HUDEP-2 (cell line): ENCODE measurements at regions not wholly inside any gene's neighbourhood (a gene's known extent, or its start where the extent isn't known, plus 50 kb on each side); places are given as distances from the start of the nearest gene placed in this dataset.
"Not testable (repeated sequence)": the region's sequence is repeated elsewhere in the genome, so short reads cannot be mapped to it uniquely, and the experiment has no call there.

Experiments used
- DNase-seq, 76 experiments: peaks; one replicate each; lab custom pipeline; 2025; ENCODE audit not compliant: unreplicated experiment in 76 of 76; lab: John Stamatoyannopoulos, UW

- no peak for DNase-seq
Measured at GRCh38 chr1:55314740-55315139, 99.6 kb upstream of the USP24 start.

DNA sequence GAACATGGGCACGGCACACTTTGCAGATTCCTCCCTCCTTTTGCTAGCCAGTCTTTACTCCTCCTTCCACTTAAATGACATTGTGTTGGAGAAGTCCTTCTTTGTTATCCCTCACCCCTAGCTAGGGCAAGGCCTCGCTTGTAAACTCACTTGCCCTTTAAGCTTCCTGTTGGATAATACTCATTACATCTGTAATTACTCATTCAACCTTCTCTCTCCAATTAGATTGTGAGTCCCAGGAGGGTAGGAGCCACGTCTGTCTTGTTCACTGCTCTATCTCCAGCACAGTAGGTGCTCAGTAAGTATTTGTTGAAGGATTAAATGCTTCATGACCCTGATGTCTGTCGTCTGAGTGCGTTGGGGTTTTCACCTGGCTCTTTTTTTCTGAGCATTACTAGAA is 98.7 kb upstream of the USP24 start:
- no peak for DNase-seq

- DNase-seq: no peak
Measured at GRCh38 chr1:55311979-55312378, 96.8 kb upstream of the USP24 start.

DNA sequence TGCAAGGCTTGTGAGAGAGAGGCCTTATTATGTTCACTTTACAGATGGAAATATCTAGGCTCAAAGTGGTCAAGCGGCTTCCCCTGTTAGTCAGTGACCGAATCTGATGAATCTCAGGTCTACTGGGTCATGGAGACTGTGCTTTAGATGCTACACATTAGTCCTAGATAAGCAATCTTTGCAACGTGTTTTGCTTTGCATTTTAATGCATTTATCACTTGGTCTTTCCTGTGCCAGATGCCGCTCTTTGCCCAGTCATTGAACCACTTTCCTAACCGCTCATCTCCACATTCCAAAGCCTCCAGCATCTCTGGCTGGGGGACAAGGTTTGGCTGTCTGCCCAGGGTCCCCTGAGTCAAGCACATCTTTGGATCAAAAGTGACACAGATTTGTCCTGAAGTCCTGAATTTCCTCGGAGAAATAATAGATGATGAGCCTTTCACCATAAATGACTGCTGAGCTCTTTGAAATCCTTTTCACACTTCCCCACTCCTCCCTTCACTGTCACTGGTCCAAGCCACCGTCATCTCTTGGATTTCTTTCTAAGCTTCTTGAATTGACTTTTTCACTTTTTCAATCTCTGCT is 96.0 kb upstream of the USP24 start:
- no peak for DNase-seq

DNA sequence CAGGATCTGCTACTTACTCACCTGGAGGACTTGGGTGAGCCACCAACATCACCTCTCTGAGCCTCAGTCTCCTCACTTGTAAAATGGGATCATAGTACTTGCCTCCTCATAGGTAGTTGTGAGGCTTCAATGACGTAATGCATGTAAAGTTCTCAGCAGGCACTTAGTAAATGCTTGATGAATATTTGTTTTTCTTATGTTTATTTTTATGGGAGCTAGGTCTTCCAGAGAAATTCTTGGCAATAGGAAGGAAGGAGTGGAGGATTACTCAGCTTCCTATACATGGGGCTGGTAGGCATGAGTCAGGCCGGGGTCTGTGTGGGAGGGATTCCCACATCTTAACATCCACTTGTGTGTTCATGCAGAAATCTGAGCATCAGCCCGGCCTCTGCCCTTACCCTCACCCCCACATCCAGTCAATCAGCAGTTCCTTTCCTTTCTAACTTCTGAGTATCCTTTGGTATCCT is 95.4 kb upstream of the USP24 start:
- no peak for DNase-seq

GRCh38 chr1:55309786-55310504 is 94.8 kb upstream of the USP24 start:
- no peak for DNase-seq

DNA sequence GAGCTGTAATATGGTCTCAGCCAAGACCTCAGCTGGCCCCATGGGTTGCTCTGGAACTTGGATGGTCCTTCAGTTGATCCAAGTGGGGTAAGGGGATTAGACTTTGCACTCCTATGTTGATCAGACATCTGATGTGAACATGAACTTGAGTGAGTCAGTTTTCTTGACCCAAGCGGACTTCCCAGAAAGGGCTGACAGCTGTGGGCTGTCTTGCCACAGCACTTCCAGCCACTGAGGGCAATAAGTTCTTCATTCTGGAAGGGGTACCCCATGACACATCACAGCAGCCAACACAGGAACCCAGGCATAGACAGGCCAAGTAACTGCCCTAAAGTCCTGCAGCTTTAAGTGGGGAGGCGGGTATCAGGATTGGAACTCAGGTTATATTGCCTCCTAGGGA is 93.9 kb upstream of the USP24 start:
- no peak for DNase-seq

- DNase-seq: no peak
Measured at GRCh38 chr1:55305735-55306134, 90.6 kb upstream of the USP24 start.

GRCh38 chr1:55304229-55304740 is 89.1 kb upstream of the USP24 start:
- no peak for DNase-seq

GRCh38 chr1:55302972-55303371 is 87.8 kb upstream of the USP24 start:
- no peak for DNase-seq

DNA sequence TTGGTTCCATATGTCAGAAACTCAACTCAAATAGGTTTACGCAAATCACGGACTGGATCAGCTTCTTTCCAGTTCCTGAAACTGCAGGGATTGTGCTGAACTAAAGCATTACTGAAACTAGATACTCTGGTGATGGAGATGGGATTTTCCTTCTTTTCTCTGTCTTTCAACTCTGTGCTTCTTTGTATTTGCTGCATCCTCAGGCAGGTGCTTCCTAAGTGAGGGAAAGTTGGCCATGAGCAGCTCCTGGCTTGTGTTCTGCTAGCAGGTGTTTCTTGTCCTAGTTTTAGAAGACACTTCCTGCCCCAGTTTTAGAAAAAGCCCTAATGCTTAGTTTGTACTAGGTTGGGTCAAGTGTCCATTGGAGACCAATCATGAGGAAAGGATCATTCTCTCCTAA is 86.7 kb upstream of the USP24 start:
- DNase-seq: no peak

- DNase-seq: no peak
Measured at GRCh38 chr1:55300975-55301374, 85.8 kb upstream of the USP24 start.

- DNase-seq: no peak
Measured at GRCh38 chr1:55298167-55298894, 83.2 kb upstream of the USP24 start.

DNA sequence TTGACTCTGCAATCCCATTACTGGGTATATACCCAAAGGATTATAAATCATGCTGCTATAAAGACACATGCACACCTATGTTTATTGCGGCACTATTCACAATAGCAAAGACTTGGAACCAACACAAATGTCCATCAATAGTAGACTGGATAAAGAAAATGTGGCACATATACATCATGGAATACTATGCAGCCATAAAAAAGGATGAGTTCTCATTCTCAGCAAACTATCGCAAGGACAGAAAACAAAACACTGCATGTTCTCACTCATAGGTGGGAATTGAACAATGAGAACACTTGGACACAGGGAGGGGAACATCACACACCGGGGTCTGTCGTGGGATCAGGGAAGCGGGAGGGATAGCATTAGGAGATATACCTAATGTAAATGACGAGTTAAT is 81.1 kb upstream of the USP24 start:
- DNase-seq: not testable (repeated sequence)

DNA sequence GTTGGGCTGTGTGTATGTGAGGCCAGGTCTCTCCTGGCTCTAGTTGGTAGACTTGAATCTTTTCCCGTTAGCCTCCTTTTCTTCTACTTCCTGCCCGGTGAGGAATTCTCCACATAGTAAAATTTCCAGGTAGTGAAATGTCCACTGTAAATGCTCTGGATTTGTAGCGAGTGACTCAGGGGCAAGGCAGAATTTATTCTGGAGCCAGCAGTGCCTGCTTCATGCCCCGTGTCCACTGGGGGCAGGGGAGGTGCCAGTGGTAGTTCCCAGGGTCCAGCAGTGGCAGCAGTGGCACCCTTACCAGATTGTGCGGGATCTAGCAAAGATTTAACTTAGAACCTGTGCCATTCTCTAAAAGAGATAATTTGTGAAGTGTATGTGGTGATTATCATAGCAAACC is 74.5 kb upstream of the USP24 start:
- DNase-seq: no peak

- no peak for DNase-seq
Measured at GRCh38 chr1:55289042-55289441, 73.9 kb upstream of the USP24 start.

DNA sequence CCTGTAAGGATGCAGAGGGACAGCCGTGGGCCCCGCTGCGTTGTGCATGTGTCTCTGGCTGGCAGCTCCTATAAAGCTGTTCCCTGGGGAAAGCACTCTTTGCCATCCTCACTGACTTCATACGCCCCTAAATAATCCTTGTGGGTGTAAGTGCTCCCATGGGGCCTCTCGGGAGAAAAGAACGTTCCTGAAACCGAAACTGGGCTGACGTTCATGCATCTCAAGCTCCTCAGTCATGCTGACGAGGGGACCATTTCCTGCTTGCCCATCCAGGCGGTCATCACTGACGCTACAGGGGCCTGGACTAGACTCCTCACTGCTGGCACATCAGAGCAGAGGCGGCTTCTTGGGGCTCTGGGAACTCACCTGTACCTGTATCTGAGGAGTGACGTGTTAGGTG is 73.1 kb upstream of the USP24 start:
- DNase-seq: no peak

DNA sequence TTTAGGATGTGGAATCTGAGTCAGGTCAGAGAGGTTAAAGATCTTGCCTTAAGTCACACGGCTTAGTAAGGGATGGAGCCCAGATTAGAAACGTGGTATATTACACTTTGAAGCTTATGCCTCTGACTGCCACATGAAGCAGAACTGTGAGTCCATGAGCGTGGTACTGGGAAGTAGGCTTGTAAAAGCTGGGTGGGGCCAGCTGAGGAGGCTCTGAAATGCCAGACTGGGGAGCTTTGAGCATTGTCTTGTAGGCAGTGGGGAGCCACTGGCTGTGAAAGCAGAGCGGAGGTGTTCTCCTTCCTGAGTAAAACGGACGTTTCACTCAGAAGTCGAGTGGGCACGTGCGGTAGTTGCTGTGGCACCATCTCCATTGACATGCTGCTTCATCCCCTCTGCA is 72.6 kb upstream of the USP24 start:
- no peak for DNase-seq

DNA sequence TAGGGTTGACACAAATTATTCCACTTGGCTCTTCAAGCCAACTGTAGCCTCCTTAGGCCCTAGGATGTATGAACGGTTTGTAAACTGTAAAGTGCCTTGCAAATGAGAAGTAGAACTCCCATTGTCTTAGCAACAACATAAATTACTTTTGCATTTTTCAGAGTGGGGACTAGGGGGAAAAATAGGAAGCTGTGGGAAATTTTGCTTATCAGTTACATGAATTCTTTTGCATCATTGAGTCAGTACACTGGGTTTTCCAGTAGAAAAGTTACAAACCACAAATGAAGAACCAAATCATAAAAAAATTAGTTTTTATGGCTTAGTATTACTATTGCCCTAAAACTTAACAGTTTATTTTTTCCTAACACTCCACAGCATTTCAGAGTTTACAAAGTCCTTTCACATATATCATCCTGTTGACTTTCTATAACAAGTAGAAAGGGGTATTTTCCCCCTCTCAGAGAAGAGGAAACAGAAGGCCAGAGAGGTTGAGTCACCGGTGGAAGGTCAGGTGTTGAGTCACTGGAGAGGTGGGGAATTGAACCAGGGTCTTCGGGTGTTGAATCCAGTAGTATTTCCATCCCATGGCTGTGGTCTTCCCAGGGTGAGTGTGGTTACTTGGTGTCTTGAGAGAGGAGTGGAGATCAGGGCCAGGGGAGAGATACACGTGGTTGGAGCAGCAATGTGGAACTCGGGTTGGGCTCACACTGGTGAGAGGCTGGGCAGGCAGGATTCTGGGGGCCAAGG is 71.9 kb upstream of the USP24 start:
- no peak for DNase-seq

- DNase-seq: peak in 1 of 76 experiments; percentile 6
Measured at GRCh38 chr1:55285834-55286233, 70.7 kb upstream of the USP24 start.

DNA sequence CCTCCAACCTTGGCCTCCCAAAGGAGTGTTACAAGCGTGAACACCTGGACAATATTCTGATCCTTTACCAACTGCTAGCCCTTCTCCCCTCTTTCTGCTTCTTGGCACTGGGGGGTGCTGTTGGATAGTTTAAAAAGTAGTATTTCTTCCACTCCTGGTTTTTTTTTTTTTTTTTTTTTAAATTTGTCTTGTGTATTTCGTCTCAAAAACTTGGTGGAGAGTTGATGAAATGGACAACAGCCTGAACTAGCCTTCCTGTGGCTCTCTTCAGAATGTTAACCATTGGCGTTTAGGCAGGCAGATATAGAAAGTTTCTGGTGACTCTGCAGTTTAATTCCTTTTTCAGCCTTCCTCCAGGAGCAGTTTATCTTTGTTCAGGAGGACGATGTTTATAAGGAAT is 69.7 kb upstream of the USP24 start:
- peak in 16 of 76 experiments; percentile 3 to 43 (median 26) for DNase-seq
